ENCODE measurements at regions not wholly inside any gene's neighbourhood (a gene's known extent, or its start where the extent isn't known, plus 50 kb on each side); places are given as distances from the start of the nearest gene placed in this dataset.
"Not testable (repeated sequence)": the region's sequence is repeated elsewhere in the genome, so short reads cannot be mapped to it uniquely, and the experiment has no call there.

GRCh38 chr11:114959953-114960505, 281.7 kb downstream of the NXPE2 start:
- Histone ChIP-seq H3K27me3 (peaks cover 0 to 2% of the 10 kb centered on the region in 2 donors), H3K4me3 (no peak overlapping the region), H3K36me3 (no peaks in the 10 kb centered on the region), H3K27ac (no peak overlapping the region), H3K9me3 (no peaks in the 10 kb centered on the region), H3K4me1 (no peaks in the 10 kb centered on the region)
- no peak for DNase-seq
- no peak for TF ChIP-seq CTCF (IDR thresholded peaks at IDR 0.05)
- intact Hi-C loops (cut with DNase I; ENCODE audit: low total_unique reads), result no loop called here

GRCh38 chr11:114960819-114961218, 282.5 kb downstream of the NXPE2 start:
- intact Hi-C loops (cut with DNase I; ENCODE audit: low total_unique reads); H3K4me3 ChIP-seq; H3K36me3 ChIP-seq; H3K27me3 ChIP-seq; H3K9me3 ChIP-seq; DNase-seq; H3K27ac ChIP-seq; H3K4me1 ChIP-seq: not testable (repeated sequence)

DNA sequence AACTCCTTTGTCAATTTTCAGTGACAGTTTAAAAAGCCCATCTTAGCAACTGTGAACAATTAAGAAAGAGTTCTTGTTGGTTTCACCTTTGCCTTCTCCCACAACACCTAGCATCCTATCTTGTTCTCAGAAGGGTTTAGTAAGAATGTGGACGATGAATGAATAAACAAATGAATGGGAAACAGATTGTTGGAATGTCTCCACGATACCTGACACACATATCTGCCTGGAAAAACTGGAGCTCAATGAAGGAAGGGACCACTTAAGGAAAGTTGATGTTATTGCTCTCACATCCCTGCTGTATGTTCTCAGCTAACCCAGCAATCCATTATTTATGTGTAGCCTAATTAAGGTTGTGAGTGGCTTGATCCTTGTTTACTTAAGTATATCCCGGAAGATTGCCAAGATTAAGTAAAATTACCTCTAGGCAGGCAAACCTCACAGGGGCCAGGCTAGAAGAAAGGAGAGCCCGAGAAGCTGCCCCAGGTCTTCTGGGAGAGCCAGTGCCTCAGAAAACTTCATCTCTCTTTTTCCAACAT, 286.4 kb downstream of the NXPE2 start:
- no peaks in the 10 kb centered on the region for H3K36me3 ChIP-seq
- H3K9me3 ChIP-seq, result no peaks in the 10 kb centered on the region
- intact Hi-C loops (cut with DNase I; ENCODE audit: low total_unique reads), result no loop called here
- no peak overlapping the region for H3K27ac ChIP-seq
- no peaks in the 10 kb centered on the region for H3K27me3 ChIP-seq
- no peak overlapping the region for H3K4me3 ChIP-seq
- TF ChIP-seq CTCF (IDR thresholded peaks at IDR 0.05), result no peak
- no peaks in the 10 kb centered on the region for H3K4me1 ChIP-seq
- DNase-seq, result no peak

DNA sequence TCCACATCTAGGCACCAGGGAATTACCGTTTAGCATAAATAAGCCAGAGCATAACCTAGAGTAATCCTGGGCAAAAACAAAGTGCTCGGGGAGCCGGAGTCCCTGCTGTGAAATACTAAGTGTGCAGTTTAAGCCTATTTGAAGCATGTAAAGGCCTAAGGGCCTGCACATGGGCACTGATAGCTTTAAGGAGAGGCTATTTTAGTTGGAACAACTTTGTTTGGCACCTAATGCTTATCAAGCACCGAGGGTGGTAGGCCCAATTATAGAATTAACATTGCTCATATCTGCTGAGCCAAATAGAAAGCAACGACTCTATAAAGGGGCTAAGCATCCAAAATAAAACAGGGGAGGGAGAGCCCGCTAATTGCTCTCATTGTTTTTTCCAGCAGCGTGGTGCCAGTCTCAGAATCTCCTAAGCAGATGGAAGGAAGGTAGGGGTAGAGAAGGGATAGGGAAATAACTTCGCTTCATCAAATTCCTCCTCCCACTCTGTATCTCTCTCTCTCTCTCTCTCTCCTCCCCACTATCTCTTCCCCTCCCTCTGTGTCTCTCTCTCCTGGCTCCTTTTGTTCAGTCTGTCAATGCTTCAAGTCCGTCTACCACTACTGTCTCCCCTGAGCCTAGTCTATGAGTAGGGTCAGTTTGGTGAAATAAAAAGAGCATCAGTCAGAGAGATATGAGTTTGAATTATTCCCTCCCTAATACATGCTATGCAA, 292.8 kb downstream of the NXPE2 start:
- no peak overlapping the region for H3K4me3 ChIP-seq
- intact Hi-C loops (cut with DNase I; ENCODE audit: low total_unique reads), result no loop called here
- no peak for TF ChIP-seq CTCF (IDR thresholded peaks at IDR 0.05)

GRCh38 chr11:114972105-114972504, 293.8 kb downstream of the NXPE2 start:
- H3K27me3 ChIP-seq, result no peaks in the 10 kb centered on the region
- TF ChIP-seq CTCF (IDR thresholded peaks at IDR 0.05), result no peak
- H3K4me3 ChIP-seq, result no peak overlapping the region
- intact Hi-C loops (cut with DNase I; ENCODE audit: low total_unique reads), result no loop called here
- no peaks in the 10 kb centered on the region for H3K4me1 ChIP-seq
- no peaks in the 10 kb centered on the region for H3K36me3 ChIP-seq
- no peak overlapping the region for H3K27ac ChIP-seq
- no peaks in the 10 kb centered on the region for H3K9me3 ChIP-seq
- DNase-seq, result no peak

More for the DNA sequence above, 292.8 kb downstream of the NXPE2 start:
- Histone ChIP-seq H3K27me3 (no peaks in the 10 kb centered on the region), H3K36me3 (no peaks in the 10 kb centered on the region), H3K27ac (no peak overlapping the region), H3K4me1 (no peaks in the 10 kb centered on the region), H3K9me3 (no peaks in the 10 kb centered on the region)
- DNase-seq, result no peak

DNA sequence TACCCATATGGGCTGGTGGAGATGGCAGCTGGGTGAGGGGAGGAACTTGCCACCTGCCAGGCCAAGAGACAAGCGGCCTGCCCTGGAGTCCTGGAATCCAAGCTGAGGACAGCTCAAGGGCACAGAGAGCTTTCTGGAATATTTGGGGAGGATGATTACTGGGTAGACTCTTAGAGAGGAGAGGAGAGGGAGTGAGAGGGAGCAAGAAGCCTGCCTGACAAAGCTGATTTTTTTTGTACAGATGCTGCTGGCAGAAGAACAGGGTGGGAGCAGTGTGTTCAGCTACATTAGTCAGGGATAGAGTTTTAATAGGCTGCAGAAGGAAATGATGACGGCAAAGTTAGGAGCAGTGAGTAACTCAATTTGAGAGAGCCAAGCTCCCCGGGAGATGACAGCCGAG, 299.3 kb downstream of the NXPE2 start:
- Histone ChIP-seq H3K9me3 (no peaks in the 10 kb centered on the region), H3K36me3 (no peaks in the 10 kb centered on the region), H3K4me3 (no peak overlapping the region), H3K27ac (no peak overlapping the region), H3K27me3 (no peaks in the 10 kb centered on the region), H3K4me1 (no peaks in the 10 kb centered on the region)
- DNase-seq, result no peak
- intact Hi-C loops (cut with DNase I; ENCODE audit: low total_unique reads), result no loop called here
- no peak for TF ChIP-seq CTCF (IDR thresholded peaks at IDR 0.05)

Measured in tibial artery (tissue), 4 donors.